GM12878 (cell line): ENCODE measurements at regions not wholly inside any gene's neighbourhood (a gene's known extent, or its start where the extent isn't known, plus 50 kb on each side); places are given as distances from the start of the nearest gene placed in this dataset.

Experiments used
- CBX3 ChIP-seq: fragments of 200-600 bp; sonication (generic); IDR thresholded peaks from 2 replicates; pipeline ENCODE4 v1.6.1; 2016; ENCODE audit warnings: low read depth, borderline replicate concordance
- MEF2A ChIP-seq: IDR thresholded peaks from 2 replicates; pipeline ENCODE4 v1.6.1; 2011; ENCODE audit warnings: low read depth, mild to moderate bottlenecking, low read length, moderate library complexity; ENCODE audit not compliant: insufficient read depth
- NR2C2 ChIP-seq: IDR thresholded peaks from 2 replicates; pipeline ENCODE4 v1.6.1; 2011; ENCODE audit warnings: borderline replicate concordance, low read depth; ENCODE audit not compliant: control insufficient read depth, insufficient read length
- RBBP5 ChIP-seq: fragments of 200-600 bp; sonication (generic); conservative IDR thresholded peaks from 2 replicates; pipeline ENCODE4 v1.6.1; 2016
- SMC3 ChIP-seq: IDR thresholded peaks from 2 replicates; pipeline ENCODE4 v1.6.1; 2011; ENCODE audit warnings: low read length, improper control_type of control experiment, borderline replicate concordance
- SUZ12 ChIP-seq: fragments of 200-600 bp; sonication (generic); IDR thresholded peaks from one replicate; pipeline ENCODE4 v1.6.1; 2018; ENCODE audit warnings: antibody characterized with exemption, mild to moderate bottlenecking; ENCODE audit not compliant: unreplicated experiment
- TF ChIP-seq, protein P1 (sequence below), 3 experiments: IDR thresholded peaks in 2 of 3; conservative IDR thresholded peaks in 1 of 3; 2 replicates each; pipeline ENCODE4 v1.5.1; 2011; ENCODE audit warnings: low read depth in 3 of 3, low read length in 3 of 3, mild to moderate bottlenecking in 3 of 3, control low read depth in 2 of 3, moderate library complexity in 2 of 3, inconsistent platforms in 1 of 3, mixed read lengths in 1 of 3; ENCODE audit not compliant: control insufficient read depth in 2 of 3, insufficient read depth in 1 of 3; ENCODE audit errors: extremely low read depth in 1 of 3
- TF ChIP-seq, protein P2 (sequence below): IDR thresholded peaks from 2 replicates; pipeline ENCODE4 v1.6.1; 2012; ENCODE audit warnings: mild to moderate bottlenecking, low read depth, low read length
- TF ChIP-seq, protein P3 (sequence below): IDR thresholded peaks from 2 replicates; pipeline ENCODE4 v1.6.1; 2011; ENCODE audit warnings: borderline replicate concordance, low read depth, mild to moderate bottlenecking, moderate library complexity, mixed read lengths, low read length; ENCODE audit not compliant: insufficient read depth; ENCODE audit errors: extremely low read length
- TF ChIP-seq, protein P4 (sequence below): IDR thresholded peaks from 2 replicates; pipeline ENCODE4 v1.6.1; 2011; ENCODE audit warnings: low read depth, low read length, improper control_type of control experiment, borderline replicate concordance

DNA sequence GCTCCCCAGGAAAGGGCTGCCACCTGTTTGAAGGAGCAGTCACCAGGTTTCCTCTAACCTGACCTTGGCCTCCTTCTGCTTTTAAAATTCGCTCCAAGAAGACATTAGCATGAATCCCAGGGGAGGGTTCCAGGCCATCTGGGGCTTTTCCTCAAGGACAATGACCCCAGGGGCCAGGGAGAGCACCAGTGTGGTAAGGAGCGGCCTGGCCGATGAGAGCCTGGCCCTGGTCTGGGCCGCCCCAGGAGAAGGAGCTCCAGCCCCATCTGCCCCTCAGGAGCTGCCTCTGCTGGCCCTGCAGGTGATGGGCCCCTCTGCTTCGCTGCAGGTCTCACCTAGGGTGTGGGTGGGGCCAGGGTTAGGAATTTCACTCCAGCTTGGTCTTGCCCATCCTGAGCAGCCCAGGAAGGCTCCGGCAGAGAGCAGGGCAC is 209.2 kb upstream of the TNRC6C start:
- TF ChIP-seq SMC3 (no peak), SUZ12 (no peak), CBX3 (no peak), NR2C2 (no peak), RBBP5 (no peak), MEF2A (no peak)
- TF ChIP-seq, protein P1, sequence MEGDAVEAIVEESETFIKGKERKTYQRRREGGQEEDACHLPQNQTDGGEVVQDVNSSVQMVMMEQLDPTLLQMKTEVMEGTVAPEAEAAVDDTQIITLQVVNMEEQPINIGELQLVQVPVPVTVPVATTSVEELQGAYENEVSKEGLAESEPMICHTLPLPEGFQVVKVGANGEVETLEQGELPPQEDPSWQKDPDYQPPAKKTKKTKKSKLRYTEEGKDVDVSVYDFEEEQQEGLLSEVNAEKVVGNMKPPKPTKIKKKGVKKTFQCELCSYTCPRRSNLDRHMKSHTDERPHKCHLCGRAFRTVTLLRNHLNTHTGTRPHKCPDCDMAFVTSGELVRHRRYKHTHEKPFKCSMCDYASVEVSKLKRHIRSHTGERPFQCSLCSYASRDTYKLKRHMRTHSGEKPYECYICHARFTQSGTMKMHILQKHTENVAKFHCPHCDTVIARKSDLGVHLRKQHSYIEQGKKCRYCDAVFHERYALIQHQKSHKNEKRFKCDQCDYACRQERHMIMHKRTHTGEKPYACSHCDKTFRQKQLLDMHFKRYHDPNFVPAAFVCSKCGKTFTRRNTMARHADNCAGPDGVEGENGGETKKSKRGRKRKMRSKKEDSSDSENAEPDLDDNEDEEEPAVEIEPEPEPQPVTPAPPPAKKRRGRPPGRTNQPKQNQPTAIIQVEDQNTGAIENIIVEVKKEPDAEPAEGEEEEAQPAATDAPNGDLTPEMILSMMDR (IDR thresholded peaks at IDR 0.05 in 2 of 3, conservative IDR thresholded peaks at IDR 0.05 in 1 of 3; ENCODE audit: control insufficient read depth in 2 of 3, extremely low read depth in 1 of 3, insufficient read depth in 1 of 3, low read depth in 3 of 3, low read length in 3 of 3), result no peak
- TF ChIP-seq, protein P2, sequence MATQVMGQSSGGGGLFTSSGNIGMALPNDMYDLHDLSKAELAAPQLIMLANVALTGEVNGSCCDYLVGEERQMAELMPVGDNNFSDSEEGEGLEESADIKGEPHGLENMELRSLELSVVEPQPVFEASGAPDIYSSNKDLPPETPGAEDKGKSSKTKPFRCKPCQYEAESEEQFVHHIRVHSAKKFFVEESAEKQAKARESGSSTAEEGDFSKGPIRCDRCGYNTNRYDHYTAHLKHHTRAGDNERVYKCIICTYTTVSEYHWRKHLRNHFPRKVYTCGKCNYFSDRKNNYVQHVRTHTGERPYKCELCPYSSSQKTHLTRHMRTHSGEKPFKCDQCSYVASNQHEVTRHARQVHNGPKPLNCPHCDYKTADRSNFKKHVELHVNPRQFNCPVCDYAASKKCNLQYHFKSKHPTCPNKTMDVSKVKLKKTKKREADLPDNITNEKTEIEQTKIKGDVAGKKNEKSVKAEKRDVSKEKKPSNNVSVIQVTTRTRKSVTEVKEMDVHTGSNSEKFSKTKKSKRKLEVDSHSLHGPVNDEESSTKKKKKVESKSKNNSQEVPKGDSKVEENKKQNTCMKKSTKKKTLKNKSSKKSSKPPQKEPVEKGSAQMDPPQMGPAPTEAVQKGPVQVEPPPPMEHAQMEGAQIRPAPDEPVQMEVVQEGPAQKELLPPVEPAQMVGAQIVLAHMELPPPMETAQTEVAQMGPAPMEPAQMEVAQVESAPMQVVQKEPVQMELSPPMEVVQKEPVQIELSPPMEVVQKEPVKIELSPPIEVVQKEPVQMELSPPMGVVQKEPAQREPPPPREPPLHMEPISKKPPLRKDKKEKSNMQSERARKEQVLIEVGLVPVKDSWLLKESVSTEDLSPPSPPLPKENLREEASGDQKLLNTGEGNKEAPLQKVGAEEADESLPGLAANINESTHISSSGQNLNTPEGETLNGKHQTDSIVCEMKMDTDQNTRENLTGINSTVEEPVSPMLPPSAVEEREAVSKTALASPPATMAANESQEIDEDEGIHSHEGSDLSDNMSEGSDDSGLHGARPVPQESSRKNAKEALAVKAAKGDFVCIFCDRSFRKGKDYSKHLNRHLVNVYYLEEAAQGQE, result no peak
- TF ChIP-seq, protein P3, sequence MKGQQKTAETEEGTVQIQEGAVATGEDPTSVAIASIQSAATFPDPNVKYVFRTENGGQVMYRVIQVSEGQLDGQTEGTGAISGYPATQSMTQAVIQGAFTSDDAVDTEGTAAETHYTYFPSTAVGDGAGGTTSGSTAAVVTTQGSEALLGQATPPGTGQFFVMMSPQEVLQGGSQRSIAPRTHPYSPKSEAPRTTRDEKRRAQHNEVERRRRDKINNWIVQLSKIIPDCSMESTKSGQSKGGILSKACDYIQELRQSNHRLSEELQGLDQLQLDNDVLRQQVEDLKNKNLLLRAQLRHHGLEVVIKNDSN, result no peak
- TF ChIP-seq, protein P4, sequence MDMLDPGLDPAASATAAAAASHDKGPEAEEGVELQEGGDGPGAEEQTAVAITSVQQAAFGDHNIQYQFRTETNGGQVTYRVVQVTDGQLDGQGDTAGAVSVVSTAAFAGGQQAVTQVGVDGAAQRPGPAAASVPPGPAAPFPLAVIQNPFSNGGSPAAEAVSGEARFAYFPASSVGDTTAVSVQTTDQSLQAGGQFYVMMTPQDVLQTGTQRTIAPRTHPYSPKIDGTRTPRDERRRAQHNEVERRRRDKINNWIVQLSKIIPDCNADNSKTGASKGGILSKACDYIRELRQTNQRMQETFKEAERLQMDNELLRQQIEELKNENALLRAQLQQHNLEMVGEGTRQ, result no peak
